Bronchial epithelial cell (primary cell): ENCODE measurements at regions not wholly inside any gene's neighbourhood (a gene's known extent, or its start where the extent isn't known, plus 50 kb on each side); places are given as distances from the start of the nearest gene placed in this dataset.
"Not testable (repeated sequence)": the region's sequence is repeated elsewhere in the genome, so short reads cannot be mapped to it uniquely, and the experiment has no call there.

ENCODE experiments used
- DNase-seq: peaks from one replicate; pipeline ENCODE4 v3.0.0-alpha.2; 2010; ENCODE audit warnings: low read depth
- FAIRE-seq: peaks from 2 replicates; lab custom pipeline; 2011; peaks lifted over from hg19 to GRCh38; lab: Jason Lieb, UNC
- H3K27me3 ChIP-seq: 2 replicates; pipeline ENCODE4 v1.5.1; 2011; ENCODE audit warnings: low read length; ENCODE audit not compliant: control insufficient read depth, insufficient read depth
- H3K36me3 ChIP-seq: 2 replicates; pipeline ENCODE4 v1.5.1; 2011; ENCODE audit warnings: low read length; ENCODE audit not compliant: control insufficient read depth, insufficient read depth
- H3K4me3 ChIP-seq: 2 replicates; pipeline ENCODE4 v1.5.1; 2011; ENCODE audit warnings: mild to moderate bottlenecking, low read depth, low read length, control low read depth
- CTCF ChIP-seq: IDR thresholded peaks from 2 replicates; pipeline ENCODE4 v1.5.1; 2011; ENCODE audit warnings: mild to moderate bottlenecking, moderate library complexity, low read length, control low read depth, inconsistent platforms; ENCODE audit not compliant: insufficient read depth, severe bottlenecking

- H3K4me3 ChIP-seq, result no peak overlapping the region
- TF ChIP-seq CTCF, result no peak
- FAIRE-seq (no peak), DNase-seq (peak; percentile 52)
- no peaks in the 10 kb centered on the region for H3K36me3 ChIP-seq
- no peaks in the 10 kb centered on the region for H3K27me3 ChIP-seq
Observed at GRCh38 chr7:80294346-80294745, 159.7 kb downstream of the GNAI1 start.

- not testable (repeated sequence) for H3K4me3 ChIP-seq, DNase-seq, FAIRE-seq, H3K27me3 ChIP-seq, H3K36me3 ChIP-seq
Observed at GRCh38 chr7:80292634-80293033, 158.0 kb downstream of the GNAI1 start.

GRCh38 chr7:80288175-80289122 lies 153.8 kb downstream of the GNAI1 start:
- Histone ChIP-seq H3K4me3 (no peak overlapping the region), H3K27me3 (no peaks in the 10 kb centered on the region), H3K36me3 (no peaks in the 10 kb centered on the region)
- DNase-seq, result no peak
- FAIRE-seq, result no peak
- TF ChIP-seq CTCF, result no peak

GRCh38 chr7:80287400-80288174 lies 153.0 kb downstream of the GNAI1 start:
- TF ChIP-seq CTCF, result no peak
- H3K36me3 ChIP-seq, result no peaks in the 10 kb centered on the region
- no peak overlapping the region for H3K4me3 ChIP-seq
- no peaks in the 10 kb centered on the region for H3K27me3 ChIP-seq
- DNase-seq, result peak; percentile 44
- no peak for FAIRE-seq

- no peak for TF ChIP-seq CTCF
- FAIRE-seq, result no peak
Observed at GRCh38 chr7:80286611-80287010, 152.0 kb downstream of the GNAI1 start.

GRCh38 chr7:80284855-80285254 lies 150.2 kb downstream of the GNAI1 start:
- DNase-seq (peak; percentile 75), FAIRE-seq (no peak)
- TF ChIP-seq CTCF, result no peak
- Histone ChIP-seq H3K27me3 (no peaks in the 10 kb centered on the region), H3K4me3 (no peak overlapping the region), H3K36me3 (no peaks in the 10 kb centered on the region)

More at GRCh38 chr7:80286611-80287010, 152.0 kb downstream of the GNAI1 start:
- Histone ChIP-seq H3K4me3 (no peak overlapping the region), H3K27me3 (no peaks in the 10 kb centered on the region), H3K36me3 (no peaks in the 10 kb centered on the region)
- DNase-seq, result no peak
